Kidney (tissue), 13 donors: ENCODE measurements at regions not wholly inside any gene's neighbourhood (a gene's known extent, or its start where the extent isn't known, plus 50 kb on each side); places are given as distances from the start of the nearest gene placed in this dataset.

Source experiments
- DNase-seq, 5 donors: peaks; one replicate each; pipeline ENCODE4 v3.0.0-alpha.2; 2013 to 2020
- FAIRE-seq: peaks from 2 replicates; lab custom pipeline; 2012; peaks lifted over from hg19 to GRCh38; lab: Jason Lieb, UNC
- H3K27ac ChIP-seq, 2 donors: one replicate each; pipeline ENCODE4 v1.7.0; 2013; ENCODE audit warnings: low read depth in 2 of 2, low read length in 2 of 2, inconsistent platforms in 1 of 2
- H3K27me3 ChIP-seq: one replicate; pipeline ENCODE4 v1.7.1; 2013; ENCODE audit warnings: low read length, inconsistent platforms; ENCODE audit not compliant: control insufficient read depth, insufficient read depth
- H3K36me3 ChIP-seq, 3 donors: one replicate each; pipeline versions ENCODE4 v1.7.0 to v1.7.1; 2013; ENCODE audit warnings: low read length in 3 of 3, control low read depth in 1 of 3, inconsistent platforms in 1 of 3; ENCODE audit not compliant: insufficient read depth in 3 of 3, control insufficient read depth in 2 of 3
- H3K4me1 ChIP-seq, 3 donors: one replicate each; pipeline versions ENCODE4 v1.7.0 to v1.7.1; 2013; ENCODE audit warnings: low read length in 3 of 3, inconsistent platforms in 1 of 3, low read depth in 1 of 3; ENCODE audit not compliant: control insufficient read depth in 2 of 3, insufficient read depth in 2 of 3
- H3K4me3 ChIP-seq, 3 donors: one replicate each; pipeline versions ENCODE4 v1.7.0 to v1.8.1; 2013; ENCODE audit warnings: low read length in 3 of 3, control low read depth in 1 of 3, inconsistent platforms in 1 of 3
- H3K9ac ChIP-seq, 3 donors: one replicate each; pipeline versions ENCODE4 v1.7.0 to v1.7.1; 2013; ENCODE audit warnings: low read length in 3 of 3, control low read depth in 1 of 3, inconsistent platforms in 1 of 3
- H3K9me3 ChIP-seq, 3 donors: one replicate each; pipeline versions ENCODE4 v1.7.0 to v1.7.1; 2013; ENCODE audit warnings: low read length in 3 of 3, control low read depth in 1 of 3, inconsistent platforms in 1 of 3; ENCODE audit not compliant: control insufficient read depth in 2 of 3, insufficient read depth in 1 of 3
- CTCF ChIP-seq: IDR thresholded peaks from 3 replicates; pipeline ENCODE4 v1.5.1; 2012; ENCODE audit warnings: mild to moderate bottlenecking, moderate library complexity, borderline replicate concordance; ENCODE audit not compliant: insufficient read depth; ENCODE audit errors: extremely low read depth
- intact Hi-C: fragments of 100-400 bp; cut with DNase I; formaldehyde crosslinking; loops from one replicate; pipeline ENCODE4 v1.11.1; 2022
- donor health status: control.
- donor health status: control.
- donor health status: control.
- donor health status: control.
- donor health status: control.
- donor health status: DM: yes; HTN: yes; CAD: no.
- donor health status: Normal renal cell carcinoma (clear cell type).

GRCh38 chr18:57270156-57270555 lies 82.2 kb upstream of the ST8SIA3 start:
- intact Hi-C loops, result no loop called here
- Histone ChIP-seq H3K9ac (no peak overlapping the region), H3K9me3 (no peaks in the 10 kb centered on the region), H3K27me3 (no peaks in the 10 kb centered on the region), H3K27ac (no peak overlapping the region), H3K4me3 (no peak overlapping the region), H3K36me3 (no peaks in the 10 kb centered on the region), H3K4me1 (no peaks in the 10 kb centered on the region)
- no peak for TF ChIP-seq CTCF
- FAIRE-seq (no peak), DNase-seq (no peak)

- H3K9ac ChIP-seq, result no peak overlapping the region
- H3K36me3 ChIP-seq, result no peaks in the 10 kb centered on the region
- DNase-seq, result no peak
- intact Hi-C loops, result no loop called here
- H3K4me3 ChIP-seq, result no peak overlapping the region
- no peak for FAIRE-seq
- H3K4me1 ChIP-seq, result no peaks in the 10 kb centered on the region
- no peak for TF ChIP-seq CTCF
- H3K9me3 ChIP-seq, result no peaks in the 10 kb centered on the region
- no peak overlapping the region for H3K27ac ChIP-seq
- no peaks in the 10 kb centered on the region for H3K27me3 ChIP-seq
Observed at GRCh38 chr18:57273194-57273593, 79.2 kb upstream of the ST8SIA3 start.

- Histone ChIP-seq H3K27ac (no peak overlapping the region), H3K36me3 (no peaks in the 10 kb centered on the region), H3K9me3 (no peaks in the 10 kb centered on the region), H3K9ac (no peak overlapping the region), H3K27me3 (no peaks in the 10 kb centered on the region), H3K4me1 (no peaks in the 10 kb centered on the region), H3K4me3 (no peak overlapping the region)
- DNase-seq (no peak), FAIRE-seq (no peak)
- intact Hi-C loops, result no loop called here
- TF ChIP-seq CTCF, result no peak
Observed at GRCh38 chr18:57275111-57275510, 77.2 kb upstream of the ST8SIA3 start.

GRCh38 chr18:57276829-57277228 lies 75.5 kb upstream of the ST8SIA3 start:
- intact Hi-C loops, result no loop called here
- no peaks in the 10 kb centered on the region for H3K4me1 ChIP-seq
- no peak overlapping the region for H3K9ac ChIP-seq
- H3K4me3 ChIP-seq, result no peak overlapping the region
- no peaks in the 10 kb centered on the region for H3K27me3 ChIP-seq
- no peaks in the 10 kb centered on the region for H3K9me3 ChIP-seq
- H3K36me3 ChIP-seq, result no peaks in the 10 kb centered on the region
- H3K27ac ChIP-seq, result no peak overlapping the region
- FAIRE-seq, result no peak
- DNase-seq, result peak in 2 of 5 donors; percentile 19 to 21
- TF ChIP-seq CTCF, result no peak
